IMR-90 (cell line): ENCODE measurements at regions not wholly inside any gene's neighbourhood (a gene's known extent, or its start where the extent isn't known, plus 50 kb on each side); places are given as distances from the start of the nearest gene placed in this dataset.

ENCODE experiments used
- ATAC-seq: fragments of 200-7000 bp; cut with Tn5 transposase; 2 replicates; pipeline ENCODE4 v1.9.1; 2020; ENCODE audit warnings: low read depth, mild to moderate bottlenecking, moderate library complexity
- BruUV-seq: library from RNA; stranded (reverse); fragments of 400-500 nt; replicated peaks from 2 replicates; lab custom pipeline; 2021; lab: Mats Ljungman, UMichigan
- CTCF ChIA-PET: fragments of 300-600 bp; formaldehyde crosslinking; extraction: SDS; loops from one replicate; lab custom pipeline; 2021; ENCODE audit warnings: antibody characterized with exemption; lab: Yijun Ruan, JAX
- POLR2A ChIA-PET: fragments of 300-600 bp; sonication (Branson Sonifier 250); formaldehyde crosslinking; loops from one replicate; lab custom pipeline; 2022; ENCODE audit warnings: antibody characterized with exemption; ENCODE audit not compliant: unreplicated experiment; lab: Charles Lee
- DNase-seq: peaks from one replicate; pipeline ENCODE4 v3.0.0; 2013
- H2AFZ ChIP-seq: replicated peaks from 2 replicates; pipeline ENCODE3; 2013; ENCODE audit warnings: low read length, mild to moderate bottlenecking; ENCODE audit not compliant: poor library complexity
- H2AK5ac ChIP-seq: 2 replicates; pipeline ENCODE4 v1.6.1; 2013; ENCODE audit warnings: low read depth, low read length, inconsistent platforms
- H2AK9ac ChIP-seq: replicated peaks from 2 replicates; pipeline ENCODE3; 2013; ENCODE audit warnings: mild to moderate bottlenecking, low read depth, low read length, moderate library complexity; ENCODE audit not compliant: poor library complexity
- H2BK120ac ChIP-seq: 2 replicates; pipeline ENCODE4 v1.6.1; 2013; ENCODE audit warnings: low read depth, low read length, inconsistent platforms
- H2BK15ac ChIP-seq: 3 replicates; pipeline ENCODE4 v1.6.1; 2013; ENCODE audit warnings: low read depth, low read length, inconsistent platforms
- H2BK20ac ChIP-seq: 2 replicates; pipeline ENCODE4 v1.6.1; 2013; ENCODE audit warnings: low read depth, mild to moderate bottlenecking, inconsistent platforms, low read length, moderate library complexity
- H2BK5ac ChIP-seq: 2 replicates; pipeline ENCODE4 v1.6.1; 2013; ENCODE audit warnings: mild to moderate bottlenecking, low read depth, low read length, inconsistent platforms; ENCODE audit not compliant: poor library complexity, severe bottlenecking
- H3K14ac ChIP-seq: replicated peaks from 2 replicates; pipeline ENCODE4 v1.6.1; 2013; ENCODE audit warnings: low read depth, low read length, inconsistent platforms
- H3K18ac ChIP-seq: 2 replicates; pipeline ENCODE4 v1.6.1; 2013; ENCODE audit warnings: low read depth, low read length, control low read depth
- H3K23ac ChIP-seq: 2 replicates; pipeline ENCODE4 v1.6.1; 2013; ENCODE audit warnings: low read depth, low read length, inconsistent platforms
- H3K27ac ChIP-seq: 2 replicates; pipeline ENCODE4 v1.5.1; 2013; ENCODE audit warnings: mild to moderate bottlenecking, control low read depth, low read length; ENCODE audit not compliant: insufficient read depth
- H3K27me3 ChIP-seq: 2 replicates; pipeline ENCODE4 v1.6.1; 2013; ENCODE audit warnings: low read length; ENCODE audit not compliant: control insufficient read depth, insufficient read depth
- H3K36me3 ChIP-seq: 2 replicates; pipeline ENCODE4 v1.6.1; 2013; ENCODE audit warnings: low read length, mixed read lengths; ENCODE audit not compliant: control insufficient read depth, insufficient read depth
- H3K4ac ChIP-seq: 2 replicates; pipeline ENCODE4 v1.6.1; 2013; ENCODE audit warnings: low read depth, low read length, inconsistent platforms
- H3K4me1 ChIP-seq: 2 replicates; pipeline ENCODE4 v1.6.1; 2013; ENCODE audit warnings: low read length, mixed read lengths; ENCODE audit not compliant: control insufficient read depth, insufficient read depth
- H3K4me2 ChIP-seq: 2 replicates; pipeline ENCODE4 v1.6.1; 2013; ENCODE audit warnings: low read depth, mild to moderate bottlenecking, control low read depth, low read length, moderate library complexity
- H3K4me3 ChIP-seq: 2 replicates; pipeline ENCODE4 v1.5.1; 2013; ENCODE audit warnings: low read depth, mild to moderate bottlenecking, control low read depth, low read length, moderate library complexity; ENCODE audit not compliant: insufficient read depth
- H3K56ac ChIP-seq: 2 replicates; pipeline ENCODE4 v1.6.1; 2013; ENCODE audit warnings: low read length, inconsistent platforms; ENCODE audit not compliant: insufficient read depth; ENCODE audit errors: extremely low read depth
- H3K79me1 ChIP-seq, 2 experiments: 2 replicates each; pipeline ENCODE4 v1.6.1; 2013; ENCODE audit warnings: low read length in 2 of 2, inconsistent platforms in 1 of 2, low read depth in 1 of 2
- H3K9ac ChIP-seq: 2 replicates; pipeline ENCODE4 v1.6.1; 2013; ENCODE audit warnings: low read depth, low read length, control low read depth
- H3K9me1 ChIP-seq: 2 replicates; pipeline ENCODE4 v1.6.1; 2013; ENCODE audit warnings: low read length, inconsistent platforms; ENCODE audit not compliant: insufficient read depth
- H3K9me3 ChIP-seq: 2 replicates; pipeline ENCODE4 v1.6.1; 2013; ENCODE audit warnings: low read length; ENCODE audit not compliant: control insufficient read depth, insufficient read depth
- H4K20me1 ChIP-seq: 2 replicates; pipeline ENCODE4 v1.6.1; 2013; ENCODE audit warnings: low read length, inconsistent platforms; ENCODE audit not compliant: insufficient read depth
- H4K5ac ChIP-seq: 2 replicates; pipeline ENCODE4 v1.6.1; 2013; ENCODE audit warnings: mild to moderate bottlenecking, low read depth, low read length, control low read depth
- H4K8ac ChIP-seq, 2 experiments: 2 replicates each; pipeline ENCODE4 v1.6.1; 2013; ENCODE audit warnings: low read depth in 2 of 2, low read length in 2 of 2, control low read depth in 1 of 2, inconsistent platforms in 1 of 2
- H4K91ac ChIP-seq: 2 replicates; pipeline ENCODE4 v1.6.1; 2013; ENCODE audit warnings: low read depth, low read length, inconsistent platforms; ENCODE audit not compliant: insufficient read depth
- BHLHE40 ChIP-seq: fragments of 150-350 bp; IDR thresholded peaks from 2 replicates; pipeline ENCODE4 v1.6.1; 2016; ENCODE audit warnings: mild to moderate bottlenecking, low read depth, low read length
- CEBPB ChIP-seq: IDR thresholded peaks from 2 replicates; pipeline ENCODE4 v1.6.1; 2012; ENCODE audit warnings: low read depth, low read length, improper control_type of control experiment
- CHD1 ChIP-seq: IDR thresholded peaks from 2 replicates; pipeline ENCODE4 v1.6.1; 2012; ENCODE audit warnings: low read depth, low read length, improper control_type of control experiment
- CTCF ChIP-seq: conservative IDR thresholded peaks from 2 replicates; pipeline ENCODE4 v1.5.1; 2012; ENCODE audit warnings: mild to moderate bottlenecking, low read depth, low read length, improper control_type of control experiment
- ELK1 ChIP-seq: fragments of 150-350 bp; IDR thresholded peaks from 2 replicates; pipeline ENCODE4 v1.6.1; 2016; ENCODE audit warnings: low read depth, mild to moderate bottlenecking, low read length, moderate library complexity, borderline replicate concordance
- MAFK ChIP-seq: IDR thresholded peaks from 2 replicates; pipeline ENCODE4 v1.6.1; 2012; ENCODE audit warnings: low read depth, low read length, improper control_type of control experiment
- MAZ ChIP-seq: IDR thresholded peaks from 2 replicates; pipeline ENCODE4 v1.6.1; 2012; ENCODE audit warnings: low read depth, mild to moderate bottlenecking, low read length, improper control_type of control experiment, moderate library complexity, borderline replicate concordance
- MXI1 ChIP-seq: IDR thresholded peaks from 2 replicates; pipeline ENCODE4 v1.6.1; 2012; ENCODE audit warnings: low read depth, mild to moderate bottlenecking, low read length, moderate library complexity, borderline replicate concordance
- RAD21 ChIP-seq: IDR thresholded peaks from 2 replicates; pipeline ENCODE4 v1.6.1; 2012; ENCODE audit warnings: low read length, improper control_type of control experiment
- RCOR1 ChIP-seq: IDR thresholded peaks from 2 replicates; pipeline ENCODE4 v1.6.1; 2012; ENCODE audit warnings: mild to moderate bottlenecking, low read length, improper control_type of control experiment; ENCODE audit not compliant: insufficient replicate concordance
- RFX5 ChIP-seq: IDR thresholded peaks from 2 replicates; pipeline ENCODE4 v1.8.0; 2012; ENCODE audit warnings: low read depth, mild to moderate bottlenecking, low read length, moderate library complexity
- SMC3 ChIP-seq: fragments of 150-350 bp; IDR thresholded peaks from 2 replicates; pipeline ENCODE4 v1.6.1; 2016; ENCODE audit warnings: low read depth, mild to moderate bottlenecking, antibody characterized with exemption, low read length, moderate library complexity
- USF2 ChIP-seq: fragments of 150-350 bp; IDR thresholded peaks from 2 replicates; pipeline ENCODE4 v1.6.1; 2017; ENCODE audit warnings: mild to moderate bottlenecking, antibody characterized with exemption, low read length, low read depth
- dilution Hi-C: fragments of 300-500 bp; cut with HindIII; formaldehyde crosslinking; loops from one replicate; pipeline ENCODE4 v1.14.3; 2018; ENCODE audit warnings: low sequenced_read_pairs; ENCODE audit not compliant: unreplicated experiment
- in situ Hi-C: fragments of 300-500 bp; cut with MboI; formaldehyde crosslinking; loops from 3 replicates; pipeline ENCODE4 v1.14.3; 2019; ENCODE audit warnings: low sequenced_read_pairs, inconsistent platforms, mixed read lengths
- intact Hi-C: fragments of 100-400 bp; cut with micrococcal nuclease; formaldehyde crosslinking; loops from 2 replicates; pipeline ENCODE4 v1.10.0; 2022

- ATAC-seq: no peak
These were observed 117.8 kb downstream of the GPR37 start for GRCh38 chr7:124647630-124648306.

More at GRCh38 chr7:124647630-124648306, 117.8 kb downstream of the GPR37 start:
- H2BK20ac ChIP-seq: no peak overlapping the region
- no peak overlapping the region for H3K9ac ChIP-seq
- no peak overlapping the region for H2BK5ac ChIP-seq
- no peak overlapping the region for H3K18ac ChIP-seq
- intact Hi-C loops (loop anchor here (5.0 kb wide), 1 partner anchor 115 kb away; no protein-coding TSS in a partner anchor), dilution Hi-C loops (no loop called here), in situ Hi-C loops (no loop called here)
- POLR2A ChIA-PET: no interaction called here
- no peak overlapping the region for H2BK15ac ChIP-seq
- H3K4me2 ChIP-seq: no peak overlapping the region
- BruUV-seq: no TSS peak
- H2AK5ac ChIP-seq: no peak overlapping the region
- no peaks in the 10 kb centered on the region for H3K9me1 ChIP-seq
- H4K5ac ChIP-seq: no peak overlapping the region
- H3K4me1 ChIP-seq: peaks cover 2% of the 10 kb centered on the region
- no peaks in the 10 kb centered on the region for H4K20me1 ChIP-seq
- H3K27me3 ChIP-seq: no peaks in the 10 kb centered on the region
- no peak overlapping the region for H3K23ac ChIP-seq
- no peak overlapping the region for H3K4me3 ChIP-seq
- H3K36me3 ChIP-seq: no peaks in the 10 kb centered on the region
- TF ChIP-seq RFX5: no peak
- no peak for TF ChIP-seq ELK1
- no peak for TF ChIP-seq USF2
- no peak for TF ChIP-seq MAZ
- no peak for TF ChIP-seq CEBPB
- TF ChIP-seq CTCF: no peak
- no peak for TF ChIP-seq RCOR1
- TF ChIP-seq BHLHE40: no peak
- TF ChIP-seq CHD1: no peak
- TF ChIP-seq SMC3: no peak
- TF ChIP-seq MAFK: no peak
- no peak for TF ChIP-seq RAD21
- no peak for TF ChIP-seq MXI1
- H4K91ac ChIP-seq: no peak overlapping the region
- no peak overlapping the region for H3K4ac ChIP-seq
- H3K27ac ChIP-seq: no peak overlapping the region
- H3K79me1 ChIP-seq: no peaks in the 10 kb centered on the region
- DNase-seq: no peak
- H2AFZ ChIP-seq: no peak overlapping the region
- no peak overlapping the region for H3K56ac ChIP-seq
- CTCF ChIA-PET: no interaction called here
- no peaks in the 10 kb centered on the region for H3K9me3 ChIP-seq
- H4K8ac ChIP-seq: no peak overlapping the region
- no peak overlapping the region for H3K14ac ChIP-seq
- H2AK9ac ChIP-seq: no peak overlapping the region
- no peak overlapping the region for H2BK120ac ChIP-seq
